ENCODE measurements at regions not wholly inside any gene's neighbourhood (a gene's known extent, or its start where the extent isn't known, plus 50 kb on each side); places are given as distances from the start of the nearest gene placed in this dataset.

DNA sequence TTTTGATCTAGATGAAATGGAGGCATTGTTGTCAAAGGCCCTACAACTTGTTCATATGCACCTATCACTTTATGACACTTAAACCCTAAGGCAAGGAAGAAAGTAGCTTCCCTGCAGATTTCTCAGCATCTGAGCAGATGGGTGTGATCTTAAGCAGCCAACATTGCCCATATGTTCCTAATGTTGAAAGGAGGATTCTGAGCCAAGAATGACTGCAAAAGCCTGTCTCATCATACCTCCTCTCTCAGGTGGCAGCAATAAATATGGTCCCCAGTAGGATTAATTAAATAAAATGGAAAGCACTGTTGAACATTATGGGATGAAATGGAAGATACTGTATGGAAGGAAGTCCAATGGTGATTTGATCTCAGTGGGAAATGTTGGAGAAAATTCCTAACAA is 538.1 kb upstream of the MAN1A1 start (continued):
- TF ChIP-seq, protein P1, sequence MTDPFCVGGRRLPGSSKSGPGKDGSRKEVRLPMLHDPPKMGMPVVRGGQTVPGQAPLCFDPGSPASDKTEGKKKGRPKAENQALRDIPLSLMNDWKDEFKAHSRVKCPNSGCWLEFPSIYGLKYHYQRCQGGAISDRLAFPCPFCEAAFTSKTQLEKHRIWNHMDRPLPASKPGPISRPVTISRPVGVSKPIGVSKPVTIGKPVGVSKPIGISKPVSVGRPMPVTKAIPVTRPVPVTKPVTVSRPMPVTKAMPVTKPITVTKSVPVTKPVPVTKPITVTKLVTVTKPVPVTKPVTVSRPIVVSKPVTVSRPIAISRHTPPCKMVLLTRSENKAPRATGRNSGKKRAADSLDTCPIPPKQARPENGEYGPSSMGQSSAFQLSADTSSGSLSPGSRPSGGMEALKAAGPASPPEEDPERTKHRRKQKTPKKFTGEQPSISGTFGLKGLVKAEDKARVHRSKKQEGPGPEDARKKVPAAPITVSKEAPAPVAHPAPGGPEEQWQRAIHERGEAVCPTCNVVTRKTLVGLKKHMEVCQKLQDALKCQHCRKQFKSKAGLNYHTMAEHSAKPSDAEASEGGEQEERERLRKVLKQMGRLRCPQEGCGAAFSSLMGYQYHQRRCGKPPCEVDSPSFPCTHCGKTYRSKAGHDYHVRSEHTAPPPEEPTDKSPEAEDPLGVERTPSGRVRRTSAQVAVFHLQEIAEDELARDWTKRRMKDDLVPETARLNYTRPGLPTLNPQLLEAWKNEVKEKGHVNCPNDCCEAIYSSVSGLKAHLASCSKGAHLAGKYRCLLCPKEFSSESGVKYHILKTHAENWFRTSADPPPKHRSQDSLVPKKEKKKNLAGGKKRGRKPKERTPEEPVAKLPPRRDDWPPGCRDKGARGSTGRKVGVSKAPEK (CRISPR knock-in tag; IDR thresholded peaks at IDR 0.05; ENCODE audit: borderline replicate concordance), result no peak
- TF ChIP-seq, protein P2, sequence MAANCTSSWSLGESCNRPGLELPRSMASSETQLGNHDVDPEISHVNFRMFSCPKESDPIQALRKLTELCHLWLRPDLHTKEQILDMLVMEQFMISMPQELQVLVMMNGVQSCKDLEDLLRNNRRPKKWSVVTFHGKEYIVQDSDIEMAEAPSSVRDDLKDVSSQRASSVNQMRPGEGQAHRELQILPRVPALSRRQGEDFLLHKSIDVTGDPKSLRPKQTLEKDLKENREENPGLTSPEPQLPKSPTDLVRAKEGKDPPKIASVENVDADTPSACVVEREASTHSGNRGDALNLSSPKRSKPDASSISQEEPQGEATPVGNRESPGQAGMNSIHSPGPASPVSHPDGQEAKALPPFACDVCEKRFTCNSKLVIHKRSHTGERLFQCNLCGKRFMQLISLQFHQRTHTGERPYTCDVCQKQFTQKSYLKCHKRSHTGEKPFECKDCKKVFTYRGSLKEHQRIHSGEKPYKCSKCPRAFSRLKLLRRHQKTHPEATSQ (CRISPR knock-in tag; IDR thresholded peaks at IDR 0.05; ENCODE audit: borderline replicate concordance), result no peak
- TF ChIP-seq ZNF615 (CRISPR knock-in tag; IDR thresholded peaks at IDR 0.05; ENCODE audit: borderline replicate concordance) (no peak), TRIM24 (CRISPR knock-in tag; IDR thresholded peaks at IDR 0.05) (no peak), CBX2 (IDR thresholded peaks at IDR 0.05; ENCODE audit: low read depth, low read length) (no peak), CBX2 (CRISPR knock-in tag; IDR thresholded peaks at IDR 0.05; ENCODE audit: low read depth) (no peak), ZNF552 (CRISPR knock-in tag; IDR thresholded peaks at IDR 0.05; ENCODE audit: borderline replicate concordance) (no peak)

DNA sequence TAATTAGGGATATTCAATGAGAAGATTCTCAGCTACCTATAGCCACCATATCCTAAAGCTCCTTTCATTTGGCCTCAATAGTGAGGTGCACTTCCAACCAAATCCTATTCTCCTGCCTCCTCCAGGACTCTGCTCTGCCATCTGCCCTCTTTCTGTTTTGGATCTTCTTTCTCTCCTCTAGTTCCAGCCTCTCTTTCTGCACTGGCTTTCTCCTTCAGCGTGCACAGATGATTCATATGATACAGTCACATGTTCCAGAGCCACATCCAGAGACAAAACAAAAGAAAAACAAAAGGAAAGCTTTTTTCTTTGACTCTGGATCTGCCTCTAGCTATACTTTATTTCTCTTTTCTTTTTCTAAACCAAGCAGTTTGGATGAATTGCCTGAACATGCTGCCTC is 531.9 kb upstream of the MAN1A1 start:
- Histone ChIP-seq H3K27ac (ENCODE audit: extremely low read length, insufficient read depth, low read length) (no peak overlapping the region), H3K4me3 (replicated peaks in 1 of 3; ENCODE audit: insufficient read depth in 1 of 3, low read depth in 2 of 3, low read length in 3 of 3) (no peak overlapping the region), H3K36me3 (replicated peaks in 1 of 2; ENCODE audit: control insufficient read depth in 1 of 2, insufficient read depth in 2 of 2, low read length in 2 of 2) (no peaks in the 10 kb centered on the region), H2AFZ (ENCODE audit: low read length) (no peak overlapping the region), H3K9me3 (ENCODE audit: low read length) (no peaks in the 10 kb centered on the region), H3K79me2 (ENCODE audit: insufficient read depth, low read length) (no peaks in the 10 kb centered on the region), H3K4me1 (ENCODE audit: insufficient read depth, low read length) (no peaks in the 10 kb centered on the region), H4K20me1 (ENCODE audit: insufficient read depth, low read length) (no peaks in the 10 kb centered on the region), H3K27me3 (ENCODE audit: control insufficient read depth in 1 of 2, insufficient read depth in 2 of 2, low read length in 2 of 2) (no peaks in the 10 kb centered on the region), H3K4me2 (ENCODE audit: low read depth, low read length) (no peak overlapping the region), H3K9ac (ENCODE audit: insufficient read depth, low read depth, low read length) (no peak overlapping the region)
- no TSS peak for BruUV-seq (replicated peaks)
- no peak for TF ChIP-seq HCFC1 (IDR thresholded peaks at IDR 0.05; ENCODE audit: low read depth, low read length)
- CTCF ChIA-PET (ENCODE audit: low intra/inter-chr PET ratio, low total read pairs), result no interaction called here
- 2% methylated on average over 1 of the region's 1 CpG for WGBS (ENCODE audit: low lambda C conversion rate)
- ATAC-seq (no peak), FAIRE-seq (no peak), DNase-seq (ENCODE audit: low spot score) (no peak)
- in situ Hi-C loops (cut with HindIII; ENCODE audit: extremely low pct_ligation_motif_present, low pct_unique_long_range_greater_than_20kb) (no loop called here), intact Hi-C loops (cut with micrococcal nuclease; ENCODE audit: unreplicated experiment) (no loop called here)
- POLR2A ChIA-PET, result no interaction called here
